GM10266 (cell line): ENCODE measurements at regions not wholly inside any gene's neighbourhood (a gene's known extent, or its start where the extent isn't known, plus 50 kb on each side); places are given as distances from the start of the nearest gene placed in this dataset.

Experiments used
- DNase-seq: peaks from one replicate; pipeline ENCODE4 v3.0.0; 2012; ENCODE audit errors: extremely low spot score
- CTCF ChIP-seq: IDR thresholded peaks from 2 replicates; pipeline ENCODE4 v1.5.1; 2012; ENCODE audit warnings: mild to moderate bottlenecking, low read depth; ENCODE audit not compliant: control insufficient read depth, insufficient read depth; ENCODE audit errors: missing control alignments

- no peak for TF ChIP-seq CTCF
Observed at GRCh38 chr17:79340333-79341221, 266.0 kb downstream of the ENGASE start.

GRCh38 chr17:79339321-79339720, 264.7 kb downstream of the ENGASE start:
- no peak for TF ChIP-seq CTCF

More at GRCh38 chr17:79340333-79341221, 266.0 kb downstream of the ENGASE start:
- peak; percentile 61 for DNase-seq

GRCh38 chr17:79338604-79339003, 264.0 kb downstream of the ENGASE start:
- no peak for DNase-seq
- TF ChIP-seq CTCF = no peak

More at GRCh38 chr17:79339321-79339720, 264.7 kb downstream of the ENGASE start:
- DNase-seq = no peak

- no peak for TF ChIP-seq CTCF
- DNase-seq = no peak
Observed at GRCh38 chr17:79338152-79338551, 263.5 kb downstream of the ENGASE start.

- no peak for TF ChIP-seq CTCF
Observed at GRCh38 chr17:79337053-79337452, 262.4 kb downstream of the ENGASE start.

GRCh38 chr17:79335456-79335855, 260.8 kb downstream of the ENGASE start:
- no peak for TF ChIP-seq CTCF

More at GRCh38 chr17:79337053-79337452, 262.4 kb downstream of the ENGASE start:
- no peak for DNase-seq

GRCh38 chr17:79332011-79332554, 257.5 kb downstream of the ENGASE start:
- TF ChIP-seq CTCF = no peak
- DNase-seq = no peak

More at GRCh38 chr17:79335456-79335855, 260.8 kb downstream of the ENGASE start:
- DNase-seq = no peak
